ENCODE measurements at regions not wholly inside any gene's neighbourhood (a gene's known extent, or its start where the extent isn't known, plus 50 kb on each side); places are given as distances from the start of the nearest gene placed in this dataset.
A peak's percentile ranks its signal among the peaks of the same experiment; 100 is the strongest.
"Not testable (repeated sequence)": the region's sequence is repeated elsewhere in the genome, so short reads cannot be mapped to it uniquely, and the experiment has no call there.

GRCh38 chr4:149911354-149911753, 95.7 kb upstream of the IQCM start:
- no peak overlapping the region for H2AFZ ChIP-seq (ENCODE audit: low read length)
- no peak overlapping the region for H3K9ac ChIP-seq (ENCODE audit: low read length)
- no peak overlapping the region for H3K27ac ChIP-seq (ENCODE audit: low read length)
- H4K20me1 ChIP-seq (ENCODE audit: insufficient read depth, low read depth, low read length), result no peaks in the 10 kb centered on the region
- no peak for DNase-seq
- H3K4me3 ChIP-seq (ENCODE audit: low read length), result no peak overlapping the region
- no peak overlapping the region for H3K4me2 ChIP-seq (ENCODE audit: low read depth, low read length, poor library complexity, severe bottlenecking)
- H3K27me3 ChIP-seq (ENCODE audit: low read length), result no peaks in the 10 kb centered on the region
- H3K4me1 ChIP-seq (ENCODE audit: low read length), result no peaks in the 10 kb centered on the region
- H3K9me2 ChIP-seq (replicated peaks; ENCODE audit: insufficient read depth, low read length), result no peaks in the 10 kb centered on the region
- H3K36me3 ChIP-seq (ENCODE audit: insufficient read depth, low read length), result no peaks in the 10 kb centered on the region
- no peaks in the 10 kb centered on the region for H3K79me2 ChIP-seq (ENCODE audit: low read length)
- no peaks in the 10 kb centered on the region for H3K9me3 ChIP-seq (ENCODE audit: low read length)

- H3K27me3 ChIP-seq (ENCODE audit: low read length), result no peaks in the 10 kb centered on the region
- H3K4me3 ChIP-seq (ENCODE audit: low read length), result no peak overlapping the region
- H3K9me2 ChIP-seq (replicated peaks; ENCODE audit: insufficient read depth, low read length), result no peaks in the 10 kb centered on the region
- no peak for DNase-seq
- no peak overlapping the region for H3K4me2 ChIP-seq (ENCODE audit: low read depth, low read length, poor library complexity, severe bottlenecking)
- no peaks in the 10 kb centered on the region for H3K79me2 ChIP-seq (ENCODE audit: low read length)
- no peaks in the 10 kb centered on the region for H4K20me1 ChIP-seq (ENCODE audit: insufficient read depth, low read depth, low read length)
- no peak overlapping the region for H3K27ac ChIP-seq (ENCODE audit: low read length)
- H3K9ac ChIP-seq (ENCODE audit: low read length), result no peak overlapping the region
- H3K9me3 ChIP-seq (ENCODE audit: low read length), result no peaks in the 10 kb centered on the region
- no peaks in the 10 kb centered on the region for H3K4me1 ChIP-seq (ENCODE audit: low read length)
- no peaks in the 10 kb centered on the region for H3K36me3 ChIP-seq (ENCODE audit: insufficient read depth, low read length)
- H2AFZ ChIP-seq (ENCODE audit: low read length), result no peak overlapping the region
Measured at GRCh38 chr4:149912000-149912399, 96.4 kb upstream of the IQCM start.

- Histone ChIP-seq H4K20me1 (ENCODE audit: insufficient read depth, low read depth, low read length) (no peaks in the 10 kb centered on the region), H3K79me2 (ENCODE audit: low read length) (no peaks in the 10 kb centered on the region), H3K9me3 (ENCODE audit: low read length) (no peaks in the 10 kb centered on the region), H3K4me3 (ENCODE audit: low read length) (no peak overlapping the region), H3K9me2 (replicated peaks; ENCODE audit: insufficient read depth, low read length) (no peaks in the 10 kb centered on the region), H3K36me3 (ENCODE audit: insufficient read depth, low read length) (no peaks in the 10 kb centered on the region), H3K27me3 (ENCODE audit: low read length) (no peaks in the 10 kb centered on the region), H3K27ac (ENCODE audit: low read length) (no peak overlapping the region), H3K4me1 (ENCODE audit: low read length) (no peaks in the 10 kb centered on the region), H3K4me2 (ENCODE audit: low read depth, low read length, poor library complexity, severe bottlenecking) (no peak overlapping the region), H2AFZ (ENCODE audit: low read length) (no peak overlapping the region), H3K9ac (ENCODE audit: low read length) (no peak overlapping the region)
- DNase-seq, result peak; percentile 90
Measured at GRCh38 chr4:149914119-149915115, 98.8 kb upstream of the IQCM start.

- not testable (repeated sequence) for H3K4me2 ChIP-seq (ENCODE audit: low read depth, low read length, poor library complexity, severe bottlenecking); H3K36me3 ChIP-seq (ENCODE audit: insufficient read depth, low read length); H3K27me3 ChIP-seq (ENCODE audit: low read length)
Measured at GRCh38 chr4:149915735-149916134, 100.1 kb upstream of the IQCM start.

GRCh38 chr4:149923736-149924135, 108.1 kb upstream of the IQCM start:
- no peak overlapping the region for H2AFZ ChIP-seq (ENCODE audit: low read length)

More at GRCh38 chr4:149915735-149916134, 100.1 kb upstream of the IQCM start:
- H3K9me3 ChIP-seq (ENCODE audit: low read length); H3K4me3 ChIP-seq (ENCODE audit: low read length); H3K27ac ChIP-seq (ENCODE audit: low read length); H2AFZ ChIP-seq (ENCODE audit: low read length); H3K9me2 ChIP-seq (replicated peaks; ENCODE audit: insufficient read depth, low read length); H3K79me2 ChIP-seq (ENCODE audit: low read length); DNase-seq; H4K20me1 ChIP-seq (ENCODE audit: insufficient read depth, low read depth, low read length); H3K4me1 ChIP-seq (ENCODE audit: low read length); H3K9ac ChIP-seq (ENCODE audit: low read length): not testable (repeated sequence)

GRCh38 chr4:149927514-149927913, 111.9 kb upstream of the IQCM start:
- Histone ChIP-seq H3K9me2 (replicated peaks; ENCODE audit: insufficient read depth, low read length) (no peaks in the 10 kb centered on the region), H3K79me2 (ENCODE audit: low read length) (no peaks in the 10 kb centered on the region), H3K27me3 (ENCODE audit: low read length) (no peaks in the 10 kb centered on the region), H3K36me3 (ENCODE audit: insufficient read depth, low read length) (no peaks in the 10 kb centered on the region), H3K9me3 (ENCODE audit: low read length) (no peaks in the 10 kb centered on the region), H2AFZ (ENCODE audit: low read length) (no peak overlapping the region), H3K9ac (ENCODE audit: low read length) (no peak overlapping the region), H3K4me3 (ENCODE audit: low read length) (no peak overlapping the region), H3K4me1 (ENCODE audit: low read length) (no peaks in the 10 kb centered on the region), H3K4me2 (ENCODE audit: low read depth, low read length, poor library complexity, severe bottlenecking) (no peak overlapping the region), H4K20me1 (ENCODE audit: insufficient read depth, low read depth, low read length) (no peaks in the 10 kb centered on the region), H3K27ac (ENCODE audit: low read length) (no peak overlapping the region)
- no peak for DNase-seq

More at GRCh38 chr4:149923736-149924135, 108.1 kb upstream of the IQCM start:
- Histone ChIP-seq H3K36me3 (ENCODE audit: insufficient read depth, low read length) (no peaks in the 10 kb centered on the region), H3K4me3 (ENCODE audit: low read length) (no peak overlapping the region), H3K9ac (ENCODE audit: low read length) (no peak overlapping the region), H3K4me2 (ENCODE audit: low read depth, low read length, poor library complexity, severe bottlenecking) (no peak overlapping the region), H4K20me1 (ENCODE audit: insufficient read depth, low read depth, low read length) (no peaks in the 10 kb centered on the region), H3K79me2 (ENCODE audit: low read length) (no peaks in the 10 kb centered on the region), H3K9me3 (ENCODE audit: low read length) (no peaks in the 10 kb centered on the region), H3K9me2 (replicated peaks; ENCODE audit: insufficient read depth, low read length) (no peaks in the 10 kb centered on the region), H3K27me3 (ENCODE audit: low read length) (no peaks in the 10 kb centered on the region), H3K4me1 (ENCODE audit: low read length) (no peaks in the 10 kb centered on the region), H3K27ac (ENCODE audit: low read length) (no peak overlapping the region)
- no peak for DNase-seq

- Histone ChIP-seq H3K27me3 (ENCODE audit: low read length) (no peaks in the 10 kb centered on the region), H3K9ac (ENCODE audit: low read length) (no peak overlapping the region), H3K27ac (ENCODE audit: low read length) (no peak overlapping the region), H3K4me1 (ENCODE audit: low read length) (no peaks in the 10 kb centered on the region), H3K9me2 (replicated peaks; ENCODE audit: insufficient read depth, low read length) (no peaks in the 10 kb centered on the region), H3K4me2 (ENCODE audit: low read depth, low read length, poor library complexity, severe bottlenecking) (no peak overlapping the region), H3K4me3 (ENCODE audit: low read length) (no peak overlapping the region), H4K20me1 (ENCODE audit: insufficient read depth, low read depth, low read length) (no peaks in the 10 kb centered on the region), H3K9me3 (ENCODE audit: low read length) (no peaks in the 10 kb centered on the region), H3K36me3 (ENCODE audit: insufficient read depth, low read length) (no peaks in the 10 kb centered on the region), H3K79me2 (ENCODE audit: low read length) (no peaks in the 10 kb centered on the region), H2AFZ (ENCODE audit: low read length) (no peak overlapping the region)
- DNase-seq, result no peak
Measured at GRCh38 chr4:149928507-149928906, 112.9 kb upstream of the IQCM start.

GRCh38 chr4:149931431-149931830, 115.8 kb upstream of the IQCM start:
- Histone ChIP-seq H3K9ac (ENCODE audit: low read length) (no peak overlapping the region), H4K20me1 (ENCODE audit: insufficient read depth, low read depth, low read length) (no peaks in the 10 kb centered on the region), H3K4me1 (ENCODE audit: low read length) (no peaks in the 10 kb centered on the region), H3K4me2 (ENCODE audit: low read depth, low read length, poor library complexity, severe bottlenecking) (no peak overlapping the region), H3K27ac (ENCODE audit: low read length) (no peak overlapping the region), H3K9me2 (replicated peaks; ENCODE audit: insufficient read depth, low read length) (no peaks in the 10 kb centered on the region), H3K36me3 (ENCODE audit: insufficient read depth, low read length) (no peaks in the 10 kb centered on the region), H2AFZ (ENCODE audit: low read length) (no peak overlapping the region), H3K9me3 (ENCODE audit: low read length) (no peaks in the 10 kb centered on the region), H3K27me3 (ENCODE audit: low read length) (no peaks in the 10 kb centered on the region; the same call in 1 of the 2 replicates), H3K79me2 (ENCODE audit: low read length) (no peaks in the 10 kb centered on the region), H3K4me3 (ENCODE audit: low read length) (no peak overlapping the region)
- no peak for DNase-seq

Measured in Karpas-422 (cell line).